ENCODE measurements at regions not wholly inside any gene's neighbourhood (a gene's known extent, or its start where the extent isn't known, plus 50 kb on each side); places are given as distances from the start of the nearest gene placed in this dataset.

DNA sequence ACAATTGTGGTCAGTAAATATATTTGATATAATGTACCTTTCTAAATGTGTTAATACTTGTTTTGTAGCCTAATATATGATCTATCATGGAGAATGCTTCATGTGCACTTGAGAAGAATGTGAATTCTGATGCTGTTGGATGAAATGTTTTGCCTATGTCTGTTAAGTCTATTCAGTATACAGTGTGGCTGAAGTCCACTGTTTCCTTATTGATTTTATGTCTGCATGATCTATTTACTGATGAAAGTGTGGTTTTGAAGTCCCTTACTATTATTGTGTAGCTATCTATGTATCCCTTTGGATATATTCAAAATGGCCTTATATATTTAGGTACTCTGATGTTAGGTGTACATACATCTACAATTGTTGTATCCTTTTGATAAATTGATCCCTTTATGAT is 515.8 kb upstream of the EPHA5 start:
- no peak for DNase-seq (ENCODE audit: low read depth in 1 of 2, low spot score in 1 of 2)
- TF ChIP-seq POLR2AphosphoS5 (IDR thresholded peaks at IDR 0.05; ENCODE audit: low read depth) (no peak), GABPA (IDR thresholded peaks at IDR 0.05; ENCODE audit: low read depth) (no peak), SPI1 (IDR thresholded peaks at IDR 0.05; ENCODE audit: borderline replicate concordance, low read depth) (no peak)
- TF ChIP-seq, protein P1, sequence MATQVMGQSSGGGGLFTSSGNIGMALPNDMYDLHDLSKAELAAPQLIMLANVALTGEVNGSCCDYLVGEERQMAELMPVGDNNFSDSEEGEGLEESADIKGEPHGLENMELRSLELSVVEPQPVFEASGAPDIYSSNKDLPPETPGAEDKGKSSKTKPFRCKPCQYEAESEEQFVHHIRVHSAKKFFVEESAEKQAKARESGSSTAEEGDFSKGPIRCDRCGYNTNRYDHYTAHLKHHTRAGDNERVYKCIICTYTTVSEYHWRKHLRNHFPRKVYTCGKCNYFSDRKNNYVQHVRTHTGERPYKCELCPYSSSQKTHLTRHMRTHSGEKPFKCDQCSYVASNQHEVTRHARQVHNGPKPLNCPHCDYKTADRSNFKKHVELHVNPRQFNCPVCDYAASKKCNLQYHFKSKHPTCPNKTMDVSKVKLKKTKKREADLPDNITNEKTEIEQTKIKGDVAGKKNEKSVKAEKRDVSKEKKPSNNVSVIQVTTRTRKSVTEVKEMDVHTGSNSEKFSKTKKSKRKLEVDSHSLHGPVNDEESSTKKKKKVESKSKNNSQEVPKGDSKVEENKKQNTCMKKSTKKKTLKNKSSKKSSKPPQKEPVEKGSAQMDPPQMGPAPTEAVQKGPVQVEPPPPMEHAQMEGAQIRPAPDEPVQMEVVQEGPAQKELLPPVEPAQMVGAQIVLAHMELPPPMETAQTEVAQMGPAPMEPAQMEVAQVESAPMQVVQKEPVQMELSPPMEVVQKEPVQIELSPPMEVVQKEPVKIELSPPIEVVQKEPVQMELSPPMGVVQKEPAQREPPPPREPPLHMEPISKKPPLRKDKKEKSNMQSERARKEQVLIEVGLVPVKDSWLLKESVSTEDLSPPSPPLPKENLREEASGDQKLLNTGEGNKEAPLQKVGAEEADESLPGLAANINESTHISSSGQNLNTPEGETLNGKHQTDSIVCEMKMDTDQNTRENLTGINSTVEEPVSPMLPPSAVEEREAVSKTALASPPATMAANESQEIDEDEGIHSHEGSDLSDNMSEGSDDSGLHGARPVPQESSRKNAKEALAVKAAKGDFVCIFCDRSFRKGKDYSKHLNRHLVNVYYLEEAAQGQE (IDR thresholded peaks at IDR 0.05; ENCODE audit: insufficient replicate concordance, low read depth) = no peak
- TF ChIP-seq, protein P2, sequence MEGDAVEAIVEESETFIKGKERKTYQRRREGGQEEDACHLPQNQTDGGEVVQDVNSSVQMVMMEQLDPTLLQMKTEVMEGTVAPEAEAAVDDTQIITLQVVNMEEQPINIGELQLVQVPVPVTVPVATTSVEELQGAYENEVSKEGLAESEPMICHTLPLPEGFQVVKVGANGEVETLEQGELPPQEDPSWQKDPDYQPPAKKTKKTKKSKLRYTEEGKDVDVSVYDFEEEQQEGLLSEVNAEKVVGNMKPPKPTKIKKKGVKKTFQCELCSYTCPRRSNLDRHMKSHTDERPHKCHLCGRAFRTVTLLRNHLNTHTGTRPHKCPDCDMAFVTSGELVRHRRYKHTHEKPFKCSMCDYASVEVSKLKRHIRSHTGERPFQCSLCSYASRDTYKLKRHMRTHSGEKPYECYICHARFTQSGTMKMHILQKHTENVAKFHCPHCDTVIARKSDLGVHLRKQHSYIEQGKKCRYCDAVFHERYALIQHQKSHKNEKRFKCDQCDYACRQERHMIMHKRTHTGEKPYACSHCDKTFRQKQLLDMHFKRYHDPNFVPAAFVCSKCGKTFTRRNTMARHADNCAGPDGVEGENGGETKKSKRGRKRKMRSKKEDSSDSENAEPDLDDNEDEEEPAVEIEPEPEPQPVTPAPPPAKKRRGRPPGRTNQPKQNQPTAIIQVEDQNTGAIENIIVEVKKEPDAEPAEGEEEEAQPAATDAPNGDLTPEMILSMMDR (IDR thresholded peaks at IDR 0.05; ENCODE audit: insufficient read depth, low read length) = no peak
- H3K27me3 ChIP-seq (ENCODE audit: insufficient read depth, poor library complexity, severe bottlenecking) = no peaks in the 10 kb centered on the region
- H3K27ac ChIP-seq (replicated peaks) = no peak overlapping the region
- H3K4me3 ChIP-seq (replicated peaks; ENCODE audit: insufficient read depth, low read length) = no peak overlapping the region

DNA sequence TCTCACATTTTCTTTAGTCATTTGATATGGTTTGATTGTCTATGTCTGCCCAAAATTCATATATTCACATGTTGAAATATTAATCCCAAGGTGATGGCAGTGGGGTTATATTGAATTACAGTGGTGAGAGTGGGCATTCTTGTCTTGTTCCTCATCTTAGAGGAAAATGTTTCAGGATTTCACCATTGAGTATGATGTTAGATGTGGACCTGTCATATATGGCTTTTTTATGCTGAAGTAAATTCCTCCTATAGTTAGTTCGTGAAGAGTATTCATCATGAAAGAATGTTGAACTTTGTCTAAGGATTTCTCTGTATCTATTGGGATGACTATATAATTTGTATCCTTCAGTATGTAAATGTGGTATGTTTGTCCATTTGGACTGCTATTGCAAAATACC is 512.3 kb upstream of the EPHA5 start:
- H3K27ac ChIP-seq (replicated peaks) = no peak overlapping the region
- DNase-seq (ENCODE audit: low read depth in 1 of 2, low spot score in 1 of 2) = no peak
- H3K27me3 ChIP-seq (ENCODE audit: insufficient read depth, poor library complexity, severe bottlenecking) = no peaks in the 10 kb centered on the region
- H3K4me3 ChIP-seq (replicated peaks; ENCODE audit: insufficient read depth, low read length) = no peak overlapping the region
- TF ChIP-seq SPI1 (IDR thresholded peaks at IDR 0.05; ENCODE audit: borderline replicate concordance, low read depth) (no peak), POLR2AphosphoS5 (IDR thresholded peaks at IDR 0.05; ENCODE audit: low read depth) (no peak), GABPA (IDR thresholded peaks at IDR 0.05; ENCODE audit: low read depth) (no peak)
- TF ChIP-seq, protein P2 (IDR thresholded peaks at IDR 0.05; ENCODE audit: insufficient read depth, low read length) = no peak
- TF ChIP-seq, protein P1 (IDR thresholded peaks at IDR 0.05; ENCODE audit: insufficient replicate concordance, low read depth) = no peak

DNA sequence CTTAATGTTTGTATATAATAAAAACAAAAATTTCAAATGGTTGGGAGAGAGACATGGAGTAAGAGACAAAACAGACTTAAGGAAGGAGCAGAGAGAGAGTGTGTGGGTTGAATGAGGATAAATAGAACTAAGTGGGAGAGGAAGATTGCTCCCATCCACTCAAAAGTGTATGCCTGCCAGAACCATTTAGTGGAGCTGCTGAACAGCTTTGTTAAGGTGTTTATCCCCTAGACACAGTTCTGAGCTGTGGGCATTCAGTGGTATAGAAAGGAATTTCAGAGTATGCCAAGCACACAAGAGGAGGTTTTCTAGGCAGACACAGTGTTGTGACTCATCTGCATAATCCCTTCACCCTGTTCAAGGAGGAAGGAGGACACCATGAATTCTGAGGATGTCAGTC is 508.6 kb upstream of the EPHA5 start:
- Histone ChIP-seq H3K4me3 (replicated peaks; ENCODE audit: insufficient read depth, low read length) (no peak overlapping the region), H3K27me3 (ENCODE audit: insufficient read depth, poor library complexity, severe bottlenecking) (no peaks in the 10 kb centered on the region), H3K27ac (replicated peaks) (no peak overlapping the region)
- DNase-seq (ENCODE audit: low read depth in 1 of 2, low spot score in 1 of 2) = no peak
- TF ChIP-seq POLR2AphosphoS5 (IDR thresholded peaks at IDR 0.05; ENCODE audit: low read depth) (no peak), GABPA (IDR thresholded peaks at IDR 0.05; ENCODE audit: low read depth) (no peak), SPI1 (IDR thresholded peaks at IDR 0.05; ENCODE audit: borderline replicate concordance, low read depth) (no peak)
- TF ChIP-seq, protein P2 (IDR thresholded peaks at IDR 0.05; ENCODE audit: insufficient read depth, low read length) = no peak
- TF ChIP-seq, protein P1 (IDR thresholded peaks at IDR 0.05; ENCODE audit: insufficient replicate concordance, low read depth) = no peak

Measured in HL-60 (cell line).